OCI-LY3 (cell line): ENCODE measurements at regions not wholly inside any gene's neighbourhood (a gene's known extent, or its start where the extent isn't known, plus 50 kb on each side); places are given as distances from the start of the nearest gene placed in this dataset.

ENCODE experiments used
- H2AFZ ChIP-seq: fragments of 200-600, 300-600 bp; shearing (Covaris generic); 2 replicates; pipeline ENCODE4 v1.6.0; 2014; ENCODE audit warnings: antibody characterized with exemption, low read depth, low read length
- H3K27ac ChIP-seq: fragments of 200-600, 300-600 bp; sonication (generic); 2 replicates; pipeline ENCODE4 v1.5.1; 2014; ENCODE audit warnings: mild to moderate bottlenecking, low read length, moderate library complexity, mixed read lengths
- H3K27me3 ChIP-seq: fragments of 200-600, 300-600 bp; sonication (generic); 2 replicates; pipeline ENCODE4 v1.6.1; 2014; ENCODE audit warnings: low read depth, low read length, mixed read lengths
- H3K36me3 ChIP-seq: fragments of 200-600, 300-600 bp; sonication (generic); replicated peaks from 2 replicates; pipeline ENCODE3; 2014; ENCODE audit warnings: low read depth, low read length, mixed read lengths
- H3K4me1 ChIP-seq: fragments of 300-600, 200-600 bp; sonication (generic); 2 replicates; pipeline ENCODE4 v1.6.1; 2014; ENCODE audit warnings: low read length, mixed read lengths
- H3K4me2 ChIP-seq: fragments of 200-600, 300-600 bp; sonication (generic); 2 replicates; pipeline ENCODE4 v1.6.1; 2014; ENCODE audit warnings: low read length, mixed read lengths
- H3K4me3 ChIP-seq: fragments of 300-600, 200-600 bp; sonication (generic); 2 replicates; pipeline ENCODE4 v1.5.1; 2014; ENCODE audit warnings: antibody characterized with exemption, mild to moderate bottlenecking, low read length, moderate library complexity
- H3K79me2 ChIP-seq: fragments of 300-600, 200-600 bp; shearing (Covaris generic); 2 replicates; pipeline ENCODE4 v1.6.1; 2014; ENCODE audit warnings: mild to moderate bottlenecking, low read length, mixed read lengths
- H3K9ac ChIP-seq: fragments of 300-600, 200-600 bp; shearing (Covaris generic); 2 replicates; pipeline ENCODE4 v1.6.0; 2014; ENCODE audit warnings: mild to moderate bottlenecking, low read length, moderate library complexity
- H3K9me3 ChIP-seq: fragments of 200-600, 300-600 bp; shearing (Covaris generic); 2 replicates; pipeline ENCODE4 v1.6.1; 2014; ENCODE audit warnings: low read length, mixed read lengths; ENCODE audit not compliant: insufficient read depth
- H4K20me1 ChIP-seq: fragments of 200-600, 300-600 bp; sonication (generic); 2 replicates; pipeline ENCODE4 v1.6.1; 2016; ENCODE audit warnings: low read length, mixed read lengths; ENCODE audit not compliant: insufficient read depth
- CTCF ChIP-seq: fragments of 200-600, 300-600 bp; sonication (generic); IDR thresholded peaks from 2 replicates; pipeline ENCODE4 v1.5.1; 2014; ENCODE audit warnings: antibody characterized with exemption, low read length, low read depth
- EZH2phosphoT487 ChIP-seq: fragments of 200-600 bp; shearing (Covaris generic); IDR thresholded peaks from 2 replicates; pipeline ENCODE4 v1.6.1; 2018; ENCODE audit warnings: antibody characterized with exemption, mixed run types, low read depth

GRCh38 chr4:187149229-187149945, 425.7 kb upstream of the FAT1 start:
- H3K9me3 ChIP-seq = no peaks in the 10 kb centered on the region
- TF ChIP-seq CTCF = no peak
- TF ChIP-seq EZH2phosphoT487 = no peak
- no peak overlapping the region for H3K4me2 ChIP-seq
- H3K36me3 ChIP-seq = no peaks in the 10 kb centered on the region
- H3K4me1 ChIP-seq = no peaks in the 10 kb centered on the region
- no peak overlapping the region for H3K9ac ChIP-seq
- H2AFZ ChIP-seq = no peak overlapping the region
- no peak overlapping the region for H3K27ac ChIP-seq
- H3K79me2 ChIP-seq = no peaks in the 10 kb centered on the region
- no peak overlapping the region for H3K4me3 ChIP-seq
- H4K20me1 ChIP-seq = no peaks in the 10 kb centered on the region
- no peaks in the 10 kb centered on the region for H3K27me3 ChIP-seq

- no peak overlapping the region for H3K4me2 ChIP-seq
- H3K4me1 ChIP-seq = no peaks in the 10 kb centered on the region
- H3K9ac ChIP-seq = no peak overlapping the region
- H3K27me3 ChIP-seq = no peaks in the 10 kb centered on the region
- H4K20me1 ChIP-seq = no peaks in the 10 kb centered on the region
- H3K4me3 ChIP-seq = no peak overlapping the region
- no peak for TF ChIP-seq EZH2phosphoT487
- no peak for TF ChIP-seq CTCF
- H3K36me3 ChIP-seq = no peaks in the 10 kb centered on the region
- H3K79me2 ChIP-seq = no peaks in the 10 kb centered on the region
- no peak overlapping the region for H2AFZ ChIP-seq
- no peak overlapping the region for H3K27ac ChIP-seq
- no peaks in the 10 kb centered on the region for H3K9me3 ChIP-seq
Measured at GRCh38 chr4:187157380-187157958, 433.8 kb upstream of the FAT1 start.

- Histone ChIP-seq H3K36me3 (no peaks in the 10 kb centered on the region), H3K4me1 (no peaks in the 10 kb centered on the region), H3K4me3 (no peak overlapping the region), H3K4me2 (no peak overlapping the region), H3K27ac (no peak overlapping the region), H2AFZ (no peak overlapping the region), H3K27me3 (no peaks in the 10 kb centered on the region), H3K9ac (no peak overlapping the region), H3K79me2 (no peaks in the 10 kb centered on the region), H3K9me3 (no peaks in the 10 kb centered on the region), H4K20me1 (no peaks in the 10 kb centered on the region)
- TF ChIP-seq EZH2phosphoT487 (no peak), CTCF (no peak)
Measured at GRCh38 chr4:187158003-187158402, 434.3 kb upstream of the FAT1 start.

GRCh38 chr4:187160486-187160885, 436.8 kb upstream of the FAT1 start:
- Histone ChIP-seq H3K27ac (no peak overlapping the region), H3K4me1 (no peaks in the 10 kb centered on the region), H4K20me1 (no peaks in the 10 kb centered on the region), H3K9ac (no peak overlapping the region), H3K9me3 (no peaks in the 10 kb centered on the region), H3K4me2 (no peak overlapping the region), H3K27me3 (no peaks in the 10 kb centered on the region), H2AFZ (no peak overlapping the region), H3K4me3 (no peak overlapping the region), H3K79me2 (no peaks in the 10 kb centered on the region), H3K36me3 (no peaks in the 10 kb centered on the region)
- TF ChIP-seq CTCF (no peak), EZH2phosphoT487 (no peak)
